Endothelial cell (in vitro differentiated cells): ENCODE measurements at regions not wholly inside any gene's neighbourhood (a gene's known extent, or its start where the extent isn't known, plus 50 kb on each side); places are given as distances from the start of the nearest gene placed in this dataset.

Experiments
- DNase-seq: peaks from one replicate; pipeline ENCODE4 v3.0.0; 2021; ENCODE audit warnings: low spot score
- H3K27ac Mint-ChIP-seq: one replicate; pipeline ENCODE4 v1.8.0; 2021; ENCODE audit warnings: mixed read lengths, inconsistent platforms; ENCODE audit not compliant: unreplicated experiment
- H3K27me3 Mint-ChIP-seq: one replicate; pipeline ENCODE4 v1.8.0; 2021; ENCODE audit warnings: mild to moderate bottlenecking, moderate library complexity, mixed read lengths, inconsistent platforms; ENCODE audit not compliant: unreplicated experiment
- H3K36me3 Mint-ChIP-seq: one replicate; pipeline ENCODE4 v1.8.0; 2021; ENCODE audit warnings: mild to moderate bottlenecking, low read depth, mixed read lengths, inconsistent platforms; ENCODE audit not compliant: unreplicated experiment
- H3K4me1 Mint-ChIP-seq: one replicate; pipeline ENCODE4 v1.8.0; 2021; ENCODE audit warnings: mild to moderate bottlenecking, mixed read lengths, inconsistent platforms; ENCODE audit not compliant: unreplicated experiment
- H3K4me3 Mint-ChIP-seq: one replicate; pipeline ENCODE4 v1.8.0; 2021; ENCODE audit warnings: mild to moderate bottlenecking, mixed read lengths, inconsistent platforms; ENCODE audit not compliant: unreplicated experiment
- H3K9me3 Mint-ChIP-seq: one replicate; pipeline ENCODE4 v1.8.0; 2021; ENCODE audit warnings: mixed read lengths, inconsistent platforms; ENCODE audit not compliant: unreplicated experiment
- CTCF ChIP-seq: fragments of 200-600 bp; sonication (generic); IDR thresholded peaks from one replicate; pipeline ENCODE4 v1.5.0; 2021; ENCODE audit warnings: antibody characterized with exemption; ENCODE audit not compliant: unreplicated experiment

- no peaks in the 10 kb centered on the region for H3K9me3 Mint-ChIP-seq
- H3K4me1 Mint-ChIP-seq, result no peaks in the 10 kb centered on the region
- no peak for TF ChIP-seq CTCF
- H3K27ac Mint-ChIP-seq, result no peak overlapping the region
- no peaks in the 10 kb centered on the region for H3K27me3 Mint-ChIP-seq
- no peak for DNase-seq
- no peaks in the 10 kb centered on the region for H3K36me3 Mint-ChIP-seq
- H3K4me3 Mint-ChIP-seq, result no peak overlapping the region
Measured at GRCh38 chr18:59968583-59968982, 68.8 kb downstream of the PMAIP1 start.

GRCh38 chr18:59967878-59968277, 68.1 kb downstream of the PMAIP1 start:
- no peaks in the 10 kb centered on the region for H3K27me3 Mint-ChIP-seq
- H3K4me1 Mint-ChIP-seq, result no peaks in the 10 kb centered on the region
- H3K4me3 Mint-ChIP-seq, result no peak overlapping the region
- H3K9me3 Mint-ChIP-seq, result no peaks in the 10 kb centered on the region
- no peak for TF ChIP-seq CTCF
- H3K36me3 Mint-ChIP-seq, result no peaks in the 10 kb centered on the region
- H3K27ac Mint-ChIP-seq, result no peak overlapping the region
- DNase-seq, result no peak

DNA sequence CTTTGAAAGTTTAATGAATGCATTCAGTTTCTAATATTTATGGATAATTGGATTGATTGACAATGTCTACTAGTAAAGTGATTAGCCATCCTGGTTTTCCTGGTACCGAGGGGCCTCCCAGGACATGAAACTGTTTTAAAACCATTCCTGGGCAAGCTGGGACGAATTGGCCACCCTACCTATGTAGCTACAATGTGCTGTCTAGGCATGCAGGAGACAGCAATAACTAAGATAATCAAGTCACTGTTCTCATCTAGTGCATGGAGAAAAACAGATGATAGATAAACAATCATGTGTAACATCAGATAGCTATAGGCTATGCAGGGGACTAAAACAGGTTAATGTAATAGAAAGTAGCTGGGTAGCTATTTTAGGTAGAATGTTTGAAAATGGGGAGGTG, 67.1 kb downstream of the PMAIP1 start:
- TF ChIP-seq CTCF, result no peak
- Mint-ChIP-seq H3K36me3 (no peaks in the 10 kb centered on the region), H3K4me1 (no peaks in the 10 kb centered on the region), H3K27ac (no peak overlapping the region), H3K9me3 (no peaks in the 10 kb centered on the region), H3K4me3 (no peak overlapping the region), H3K27me3 (no peaks in the 10 kb centered on the region)
- no peak for DNase-seq

DNA sequence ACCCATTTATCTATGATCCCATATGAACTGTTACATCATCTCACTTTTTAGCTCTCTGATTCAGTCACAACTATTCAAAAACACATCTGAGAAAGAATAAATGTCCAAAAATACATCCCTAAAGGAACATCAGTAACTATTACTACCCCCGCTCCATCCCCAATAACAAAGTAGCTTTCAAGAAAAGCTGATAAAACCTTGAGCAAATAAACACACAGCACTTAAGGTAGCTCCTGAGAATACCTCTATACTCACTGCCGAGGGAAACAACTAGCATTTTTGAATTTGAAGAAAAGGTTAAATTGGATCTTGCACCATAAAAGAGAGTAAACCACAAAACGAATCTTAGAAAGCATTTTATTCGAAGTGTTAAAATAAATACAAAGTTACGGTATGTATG, 63.4 kb downstream of the PMAIP1 start:
- Mint-ChIP-seq H3K9me3 (no peaks in the 10 kb centered on the region), H3K36me3 (no peaks in the 10 kb centered on the region), H3K4me1 (peaks cover 5% of the 10 kb centered on the region), H3K4me3 (no peak overlapping the region), H3K27me3 (no peaks in the 10 kb centered on the region), H3K27ac (no peak overlapping the region)
- DNase-seq, result no peak
- no peak for TF ChIP-seq CTCF

DNA sequence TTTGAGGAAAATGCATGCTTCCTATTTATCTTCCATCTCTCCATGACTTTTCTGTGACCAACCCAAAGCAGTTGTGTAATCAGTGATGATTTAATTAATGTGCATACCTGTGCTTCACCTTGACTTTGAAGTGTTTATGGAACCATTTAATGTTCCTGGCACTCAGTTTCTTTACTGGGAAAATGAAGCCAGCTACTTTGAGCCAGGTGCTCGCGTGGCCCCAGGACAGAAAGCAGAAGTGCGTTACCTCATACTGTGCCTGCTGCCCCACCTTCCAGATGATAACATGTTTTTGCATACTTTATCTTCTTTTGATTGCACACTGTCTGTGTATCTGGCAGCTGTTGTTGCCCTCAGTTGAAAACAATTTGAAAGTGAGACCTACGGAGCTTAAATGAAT, 61.3 kb downstream of the PMAIP1 start:
- H3K4me3 Mint-ChIP-seq, result no peak overlapping the region
- no peak for DNase-seq
- H3K4me1 Mint-ChIP-seq, result peaks cover 5% of the 10 kb centered on the region
- no peak overlapping the region for H3K27ac Mint-ChIP-seq
- no peaks in the 10 kb centered on the region for H3K36me3 Mint-ChIP-seq
- H3K27me3 Mint-ChIP-seq, result no peaks in the 10 kb centered on the region
- no peaks in the 10 kb centered on the region for H3K9me3 Mint-ChIP-seq
- TF ChIP-seq CTCF, result no peak
